ENCODE measurements at regions not wholly inside any gene's neighbourhood (a gene's known extent, or its start where the extent isn't known, plus 50 kb on each side); places are given as distances from the start of the nearest gene placed in this dataset.

DNA sequence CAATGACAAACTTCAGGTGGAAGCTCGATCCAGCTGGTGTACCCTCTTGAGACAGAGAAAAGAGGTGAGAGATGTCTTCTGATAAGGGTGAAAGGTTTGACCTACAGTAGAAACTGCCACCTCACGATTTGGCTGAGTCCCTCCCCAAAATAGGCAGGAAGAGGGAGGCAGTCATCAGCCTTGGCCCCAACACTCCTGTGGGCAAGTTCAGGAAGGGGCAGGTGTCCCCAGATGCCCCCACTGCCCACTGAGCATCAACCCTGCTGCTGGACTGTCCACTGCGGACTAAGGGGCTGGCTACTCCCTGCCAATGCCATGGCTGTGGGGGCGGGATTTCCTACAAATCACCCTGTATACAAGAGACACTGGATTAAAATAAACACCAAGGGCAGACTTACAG is 441.4 kb downstream of the BUD13 start:
- no peak overlapping the region for H3K27ac Mint-ChIP-seq
- no peaks in the 10 kb centered on the region for H3K4me1 Mint-ChIP-seq
- WGBS (ENCODE audit: insufficient coverage), result 75% methylated on average over 2 of the region's 4 CpGs
- H3K27me3 Mint-ChIP-seq, result peaks cover 5 to 14% of the 10 kb centered on the region in 2 donors
- H3K27ac ChIP-seq (ENCODE audit: low read length), result no peak overlapping the region
- no peak overlapping the region for H3K4me3 ChIP-seq (ENCODE audit: control insufficient read depth in 1 of 2, extremely low read depth in 1 of 2, low read length in 1 of 2)
- ATAC-seq (replicated peaks in 1 of 4), result no peak
- CTCF ChIA-PET, result interaction anchor here in 1 of 2 donors (0.6 kb wide), 1 partner anchor 10 kb away, joined by 3 read pairs; no protein-coding TSS in a partner anchor
- H3K9me3 ChIP-seq, result no peaks in the 10 kb centered on the region
- H3K27me3 ChIP-seq (replicated peaks in 1 of 2; ENCODE audit: control insufficient read depth in 2 of 2, extremely low read depth in 1 of 2, insufficient read depth in 2 of 2, low read length in 1 of 2), result peaks cover 0 to 19% of the 10 kb centered on the region in 2 experiments
- H3K4me1 ChIP-seq (ENCODE audit: control insufficient read depth in 1 of 2, extremely low read depth in 1 of 2, insufficient read depth in 2 of 2, low read length in 2 of 2), result no peaks in the 10 kb centered on the region
- POLR2A ChIA-PET, result no interaction called here
- H3K36me3 Mint-ChIP-seq, result no peaks in the 10 kb centered on the region
- DNase-seq, result no peak
- H3K4me3 Mint-ChIP-seq, result no peak overlapping the region
- peaks cover 0 to 3% (median 0%) of the 10 kb centered on the region in 3 donors for H3K9me3 Mint-ChIP-seq
- no peaks in the 10 kb centered on the region for H3K36me3 ChIP-seq (ENCODE audit: control insufficient read depth in 2 of 2, extremely low read depth in 1 of 2, insufficient read depth in 1 of 2, low read length in 1 of 2)

- POLR2A ChIA-PET, result no interaction called here
- CTCF ChIA-PET, result no interaction called here
- Histone ChIP-seq H3K27ac (ENCODE audit: low read length) (no peak overlapping the region), H3K36me3 (ENCODE audit: control insufficient read depth in 2 of 2, extremely low read depth in 1 of 2, insufficient read depth in 1 of 2, low read length in 1 of 2) (no peaks in the 10 kb centered on the region), H3K9me3 (no peaks in the 10 kb centered on the region), H3K27me3 (replicated peaks in 1 of 2; ENCODE audit: control insufficient read depth in 2 of 2, extremely low read depth in 1 of 2, insufficient read depth in 2 of 2, low read length in 1 of 2) (peaks cover 0 to 18% of the 10 kb centered on the region in 2 experiments), H3K4me3 (ENCODE audit: control insufficient read depth in 1 of 2, extremely low read depth in 1 of 2, low read length in 1 of 2) (no peak overlapping the region), H3K4me1 (ENCODE audit: control insufficient read depth in 1 of 2, extremely low read depth in 1 of 2, insufficient read depth in 2 of 2, low read length in 2 of 2) (no peaks in the 10 kb centered on the region)
- ATAC-seq (replicated peaks in 1 of 4) (no peak), DNase-seq (no peak)
- Mint-ChIP-seq H3K9me3 (peaks cover 0 to 3% (median 0%) of the 10 kb centered on the region in 3 donors), H3K27ac (no peak overlapping the region), H3K36me3 (no peaks in the 10 kb centered on the region), H3K4me1 (no peaks in the 10 kb centered on the region), H3K27me3 (peaks cover 5 to 14% of the 10 kb centered on the region in 2 donors), H3K4me3 (no peak overlapping the region)
- 82% methylated on average over 6 of the region's 7 CpGs for WGBS (ENCODE audit: insufficient coverage)
Measured at GRCh38 chr11:116330439-116331185, 442.2 kb downstream of the BUD13 start.

- H3K4me1 ChIP-seq (ENCODE audit: control insufficient read depth in 1 of 2, extremely low read depth in 1 of 2, insufficient read depth in 2 of 2, low read length in 2 of 2), result no peaks in the 10 kb centered on the region
- peaks cover 5 to 14% of the 10 kb centered on the region in 2 donors for H3K27me3 Mint-ChIP-seq
- H3K27me3 ChIP-seq (replicated peaks in 1 of 2; ENCODE audit: control insufficient read depth in 2 of 2, extremely low read depth in 1 of 2, insufficient read depth in 2 of 2, low read length in 1 of 2), result peaks cover 0 to 15% of the 10 kb centered on the region in 2 experiments
- POLR2A ChIA-PET, result no interaction called here
- peaks cover 0 to 3% (median 0%) of the 10 kb centered on the region in 3 donors for H3K9me3 Mint-ChIP-seq
- no peak overlapping the region for H3K27ac Mint-ChIP-seq
- H3K9me3 ChIP-seq, result no peaks in the 10 kb centered on the region
- CTCF ChIA-PET, result no interaction called here
- no peaks in the 10 kb centered on the region for H3K36me3 ChIP-seq (ENCODE audit: control insufficient read depth in 2 of 2, extremely low read depth in 1 of 2, insufficient read depth in 1 of 2, low read length in 1 of 2)
- no peaks in the 10 kb centered on the region for H3K36me3 Mint-ChIP-seq
- H3K4me3 ChIP-seq (ENCODE audit: control insufficient read depth in 1 of 2, extremely low read depth in 1 of 2, low read length in 1 of 2), result no peak overlapping the region
- no peaks in the 10 kb centered on the region for H3K4me1 Mint-ChIP-seq
- 68% methylated on average over 7 of the region's 9 CpGs for WGBS (ENCODE audit: insufficient coverage)
- no peak overlapping the region for H3K4me3 Mint-ChIP-seq
- no peak for ATAC-seq (replicated peaks in 1 of 4)
- no peak overlapping the region for H3K27ac ChIP-seq (ENCODE audit: low read length)
- DNase-seq, result no peak
Measured at GRCh38 chr11:116329354-116330090, 443.3 kb downstream of the BUD13 start.

- 70% methylated on average over 3 of the region's 3 CpGs for WGBS (ENCODE audit: insufficient coverage)
- Mint-ChIP-seq H3K36me3 (no peaks in the 10 kb centered on the region), H3K4me1 (no peaks in the 10 kb centered on the region), H3K27me3 (peaks cover 5 to 14% of the 10 kb centered on the region in 2 donors), H3K4me3 (no peak overlapping the region), H3K27ac (no peak overlapping the region), H3K9me3 (peaks cover 0 to 3% (median 0%) of the 10 kb centered on the region in 3 donors)
- ChIA-PET POLR2A (no interaction called here), CTCF (no interaction called here)
- H3K4me1 ChIP-seq (ENCODE audit: control insufficient read depth in 1 of 2, extremely low read depth in 1 of 2, insufficient read depth in 2 of 2, low read length in 2 of 2), result no peaks in the 10 kb centered on the region
- DNase-seq (no peak), ATAC-seq (replicated peaks in 1 of 4) (no peak)
- no peak overlapping the region for H3K4me3 ChIP-seq (ENCODE audit: control insufficient read depth in 1 of 2, extremely low read depth in 1 of 2, low read length in 1 of 2)
- no peak overlapping the region for H3K27ac ChIP-seq (ENCODE audit: low read length)
- H3K9me3 ChIP-seq, result no peaks in the 10 kb centered on the region
- H3K36me3 ChIP-seq (ENCODE audit: control insufficient read depth in 2 of 2, extremely low read depth in 1 of 2, insufficient read depth in 1 of 2, low read length in 1 of 2), result no peaks in the 10 kb centered on the region
- H3K27me3 ChIP-seq (replicated peaks in 1 of 2; ENCODE audit: control insufficient read depth in 2 of 2, extremely low read depth in 1 of 2, insufficient read depth in 2 of 2, low read length in 1 of 2), result peaks cover 0 to 15% of the 10 kb centered on the region in 2 experiments
Measured at GRCh38 chr11:116328851-116329250, 443.9 kb downstream of the BUD13 start.

DNA sequence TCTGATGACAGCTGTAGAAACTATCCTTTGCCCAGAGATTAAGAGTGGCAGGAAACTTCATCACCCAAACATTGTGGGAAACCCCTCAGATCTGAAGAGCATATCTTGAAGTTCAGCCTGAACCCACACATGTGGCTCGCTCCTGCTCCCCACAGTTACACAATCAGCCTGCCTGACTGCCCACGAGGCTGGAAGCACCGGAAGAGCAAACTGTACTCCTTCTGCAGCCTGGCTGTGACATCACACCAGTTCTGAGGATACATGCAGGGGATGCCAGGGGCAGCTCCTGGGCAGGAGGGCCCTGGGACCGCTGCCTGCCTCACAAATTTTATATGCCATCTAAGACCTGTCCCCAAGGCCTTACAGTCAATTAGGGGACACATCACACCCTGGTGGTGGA is 444.4 kb downstream of the BUD13 start:
- Histone ChIP-seq H3K4me1 (ENCODE audit: control insufficient read depth in 1 of 2, extremely low read depth in 1 of 2, insufficient read depth in 2 of 2, low read length in 2 of 2) (no peaks in the 10 kb centered on the region), H3K27ac (ENCODE audit: low read length) (no peak overlapping the region), H3K27me3 (replicated peaks in 1 of 2; ENCODE audit: control insufficient read depth in 2 of 2, extremely low read depth in 1 of 2, insufficient read depth in 2 of 2, low read length in 1 of 2) (peaks cover 0 to 15% of the 10 kb centered on the region in 2 experiments), H3K4me3 (ENCODE audit: control insufficient read depth in 1 of 2, extremely low read depth in 1 of 2, low read length in 1 of 2) (no peak overlapping the region), H3K36me3 (ENCODE audit: control insufficient read depth in 2 of 2, extremely low read depth in 1 of 2, insufficient read depth in 1 of 2, low read length in 1 of 2) (no peaks in the 10 kb centered on the region), H3K9me3 (no peaks in the 10 kb centered on the region)
- H3K4me3 Mint-ChIP-seq, result no peak overlapping the region
- peaks cover 0 to 3% (median 0%) of the 10 kb centered on the region in 3 donors for H3K9me3 Mint-ChIP-seq
- peaks cover 5 to 14% of the 10 kb centered on the region in 2 donors for H3K27me3 Mint-ChIP-seq
- CTCF ChIA-PET, result no interaction called here
- 42% methylated on average over 3 of the region's 4 CpGs for WGBS (ENCODE audit: insufficient coverage)
- no peak for DNase-seq
- no peak for ATAC-seq (replicated peaks in 1 of 4)
- H3K36me3 Mint-ChIP-seq, result no peaks in the 10 kb centered on the region
- no peaks in the 10 kb centered on the region for H3K4me1 Mint-ChIP-seq
- H3K27ac Mint-ChIP-seq, result no peak overlapping the region
- POLR2A ChIA-PET, result no interaction called here

DNA sequence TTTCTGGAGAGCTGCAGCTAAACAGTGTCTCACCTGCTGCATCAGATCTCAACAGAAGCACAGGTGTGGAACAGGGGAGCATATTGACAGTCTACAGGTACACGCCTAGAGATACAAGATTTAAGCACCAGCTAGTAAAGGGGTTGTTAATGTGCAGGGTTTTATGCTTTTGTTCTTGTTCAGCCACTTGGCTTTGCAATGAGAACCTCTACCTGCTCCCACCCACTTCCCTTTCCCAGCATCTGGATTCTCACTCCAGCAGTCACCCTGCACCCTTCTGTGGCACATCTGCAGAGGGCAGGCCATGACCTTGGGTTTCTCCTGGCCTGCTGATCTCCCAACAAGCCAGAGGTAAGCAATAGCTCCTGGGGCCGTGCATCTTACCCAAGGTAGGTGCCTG is 446.6 kb downstream of the BUD13 start:
- H3K4me1 Mint-ChIP-seq, result no peaks in the 10 kb centered on the region
- CTCF ChIA-PET, result no interaction called here
- H3K9me3 ChIP-seq, result no peaks in the 10 kb centered on the region
- peaks cover 0 to 12% of the 10 kb centered on the region in 2 experiments for H3K27me3 ChIP-seq (replicated peaks in 1 of 2; ENCODE audit: control insufficient read depth in 2 of 2, extremely low read depth in 1 of 2, insufficient read depth in 2 of 2, low read length in 1 of 2)
- H3K27me3 Mint-ChIP-seq, result peaks cover 5 to 7% of the 10 kb centered on the region in 2 donors
- ATAC-seq (replicated peaks in 1 of 4) (no peak), DNase-seq (no peak)
- H3K27ac ChIP-seq (ENCODE audit: low read length), result no peak overlapping the region
- H3K4me3 Mint-ChIP-seq, result no peak overlapping the region
- H3K4me1 ChIP-seq (ENCODE audit: control insufficient read depth in 1 of 2, extremely low read depth in 1 of 2, insufficient read depth in 2 of 2, low read length in 2 of 2), result no peaks in the 10 kb centered on the region
- POLR2A ChIA-PET, result no interaction called here
- no peaks in the 10 kb centered on the region for H3K36me3 Mint-ChIP-seq
- H3K9me3 Mint-ChIP-seq, result peaks cover 0 to 3% (median 1%) of the 10 kb centered on the region in 3 donors
- H3K4me3 ChIP-seq (ENCODE audit: control insufficient read depth in 1 of 2, extremely low read depth in 1 of 2, low read length in 1 of 2), result no peak overlapping the region
- H3K27ac Mint-ChIP-seq, result no peak overlapping the region
- WGBS (ENCODE audit: insufficient coverage), result 71% methylated on average over 1 of the region's 2 CpGs
- H3K36me3 ChIP-seq (ENCODE audit: control insufficient read depth in 2 of 2, extremely low read depth in 1 of 2, insufficient read depth in 1 of 2, low read length in 1 of 2), result no peaks in the 10 kb centered on the region
